ENCODE measurements at regions not wholly inside any gene's neighbourhood (a gene's known extent, or its start where the extent isn't known, plus 50 kb on each side); places are given as distances from the start of the nearest gene placed in this dataset.

GRCh38 chr15:37249249-37249648, 148.9 kb upstream of the MEIS2 start:
- TF ChIP-seq, protein P1, sequence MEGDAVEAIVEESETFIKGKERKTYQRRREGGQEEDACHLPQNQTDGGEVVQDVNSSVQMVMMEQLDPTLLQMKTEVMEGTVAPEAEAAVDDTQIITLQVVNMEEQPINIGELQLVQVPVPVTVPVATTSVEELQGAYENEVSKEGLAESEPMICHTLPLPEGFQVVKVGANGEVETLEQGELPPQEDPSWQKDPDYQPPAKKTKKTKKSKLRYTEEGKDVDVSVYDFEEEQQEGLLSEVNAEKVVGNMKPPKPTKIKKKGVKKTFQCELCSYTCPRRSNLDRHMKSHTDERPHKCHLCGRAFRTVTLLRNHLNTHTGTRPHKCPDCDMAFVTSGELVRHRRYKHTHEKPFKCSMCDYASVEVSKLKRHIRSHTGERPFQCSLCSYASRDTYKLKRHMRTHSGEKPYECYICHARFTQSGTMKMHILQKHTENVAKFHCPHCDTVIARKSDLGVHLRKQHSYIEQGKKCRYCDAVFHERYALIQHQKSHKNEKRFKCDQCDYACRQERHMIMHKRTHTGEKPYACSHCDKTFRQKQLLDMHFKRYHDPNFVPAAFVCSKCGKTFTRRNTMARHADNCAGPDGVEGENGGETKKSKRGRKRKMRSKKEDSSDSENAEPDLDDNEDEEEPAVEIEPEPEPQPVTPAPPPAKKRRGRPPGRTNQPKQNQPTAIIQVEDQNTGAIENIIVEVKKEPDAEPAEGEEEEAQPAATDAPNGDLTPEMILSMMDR (IDR thresholded peaks at IDR 0.05): no peak
- no peak for TF ChIP-seq POLR2AphosphoS5 (IDR thresholded peaks at IDR 0.05; ENCODE audit: low read depth, low read length)
- no peak for TF ChIP-seq SIN3A (IDR thresholded peaks at IDR 0.05; ENCODE audit: borderline replicate concordance, insufficient read depth, low read depth, low read length)
- no peak for TF ChIP-seq REST (IDR thresholded peaks at IDR 0.05; ENCODE audit: insufficient read depth in 1 of 2, low read depth in 2 of 2, low read length in 1 of 2)
- TF ChIP-seq TCF7L2 (IDR thresholded peaks at IDR 0.05; ENCODE audit: low read depth, low read length): no peak

All from Panc1 (cell line).